ENCODE measurements at regions not wholly inside any gene's neighbourhood (a gene's known extent, or its start where the extent isn't known, plus 50 kb on each side); places are given as distances from the start of the nearest gene placed in this dataset.
A peak's percentile ranks its signal among the peaks of the same experiment; 100 is the strongest.

DNA sequence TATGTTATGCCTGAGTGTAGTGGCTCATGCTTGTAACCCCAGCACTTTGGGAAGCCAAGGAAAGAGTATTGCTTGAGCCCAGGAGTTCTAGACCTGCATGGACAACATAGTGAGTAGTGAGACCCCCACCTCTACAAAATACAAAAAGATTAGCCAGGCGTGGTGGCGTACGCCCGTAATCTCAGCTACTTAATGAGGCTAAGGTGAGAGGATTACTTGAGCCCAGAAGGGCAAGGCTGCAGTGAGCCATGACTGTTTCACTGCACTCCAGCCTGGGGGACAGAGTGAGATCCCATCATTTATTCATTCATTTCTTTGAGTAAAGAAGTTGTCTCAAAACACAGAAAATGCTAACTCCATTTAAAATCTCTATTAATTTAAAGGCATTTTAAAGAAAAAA lies 1061.6 kb downstream of the JRKL start:
- Histone ChIP-seq H3K4me1 (ENCODE audit: insufficient read depth, low read length, poor library complexity, severe bottlenecking) (no peaks in the 10 kb centered on the region), H3K36me3 (ENCODE audit: insufficient read depth, low read length, poor library complexity, severe bottlenecking) (no peaks in the 10 kb centered on the region), H3K4me3 (ENCODE audit: low read depth, low read length, poor library complexity, severe bottlenecking) (no peak overlapping the region), H3K27ac (ENCODE audit: low read depth, low read length, poor library complexity, severe bottlenecking) (no peak overlapping the region), H3K9me3 (ENCODE audit: low read depth, low read length, poor library complexity, severe bottlenecking) (no peaks in the 10 kb centered on the region), H3K27me3 (replicated peaks; ENCODE audit: insufficient read depth, low read depth, low read length, poor library complexity) (no peaks in the 10 kb centered on the region)
- TF ChIP-seq, protein P1, sequence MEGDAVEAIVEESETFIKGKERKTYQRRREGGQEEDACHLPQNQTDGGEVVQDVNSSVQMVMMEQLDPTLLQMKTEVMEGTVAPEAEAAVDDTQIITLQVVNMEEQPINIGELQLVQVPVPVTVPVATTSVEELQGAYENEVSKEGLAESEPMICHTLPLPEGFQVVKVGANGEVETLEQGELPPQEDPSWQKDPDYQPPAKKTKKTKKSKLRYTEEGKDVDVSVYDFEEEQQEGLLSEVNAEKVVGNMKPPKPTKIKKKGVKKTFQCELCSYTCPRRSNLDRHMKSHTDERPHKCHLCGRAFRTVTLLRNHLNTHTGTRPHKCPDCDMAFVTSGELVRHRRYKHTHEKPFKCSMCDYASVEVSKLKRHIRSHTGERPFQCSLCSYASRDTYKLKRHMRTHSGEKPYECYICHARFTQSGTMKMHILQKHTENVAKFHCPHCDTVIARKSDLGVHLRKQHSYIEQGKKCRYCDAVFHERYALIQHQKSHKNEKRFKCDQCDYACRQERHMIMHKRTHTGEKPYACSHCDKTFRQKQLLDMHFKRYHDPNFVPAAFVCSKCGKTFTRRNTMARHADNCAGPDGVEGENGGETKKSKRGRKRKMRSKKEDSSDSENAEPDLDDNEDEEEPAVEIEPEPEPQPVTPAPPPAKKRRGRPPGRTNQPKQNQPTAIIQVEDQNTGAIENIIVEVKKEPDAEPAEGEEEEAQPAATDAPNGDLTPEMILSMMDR (conservative IDR thresholded peaks at IDR 0.05; ENCODE audit: low read depth, low read length), result no peak
- TF ChIP-seq EZH2 (IDR thresholded peaks at IDR 0.05; ENCODE audit: borderline replicate concordance, low read depth, low read length, poor library complexity, severe bottlenecking), result no peak
- no TSS peak for BruUV-seq (replicated peaks)
- intact Hi-C loops (cut with micrococcal nuclease; ENCODE audit: unreplicated experiment), result loop anchor here (5.0 kb wide), 1 partner anchor 1566 kb away; no protein-coding TSS in a partner anchor
- ChIA-PET POLR2A (ENCODE audit: low non-redundant PET) (no interaction called here), CTCF (no interaction called here)
- no peak for DNase-seq (ENCODE audit: low spot score)

DNA sequence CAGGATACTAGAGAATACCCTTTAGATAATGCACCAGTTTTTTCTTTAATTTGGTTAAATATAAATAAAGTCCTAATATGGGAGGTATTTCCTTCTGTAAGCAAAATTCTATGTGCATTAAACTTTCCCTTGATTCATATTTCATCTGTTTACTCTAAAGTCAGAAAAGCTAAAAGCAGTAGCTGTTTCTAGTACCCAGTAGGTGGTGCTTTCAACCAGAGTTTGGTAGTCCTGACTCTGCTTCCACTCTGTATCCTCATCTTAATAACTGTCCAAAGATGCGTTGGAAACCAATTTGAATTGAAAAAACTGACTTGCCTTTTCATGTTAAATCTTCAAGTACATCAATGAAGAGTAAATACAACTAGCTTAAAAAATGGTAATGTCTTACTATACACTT lies 1065.2 kb downstream of the JRKL start:
- BruUV-seq (replicated peaks), result no TSS peak
- Histone ChIP-seq H3K4me3 (ENCODE audit: low read depth, low read length, poor library complexity, severe bottlenecking) (no peak overlapping the region), H3K27ac (ENCODE audit: low read depth, low read length, poor library complexity, severe bottlenecking) (no peak overlapping the region), H3K4me1 (ENCODE audit: insufficient read depth, low read length, poor library complexity, severe bottlenecking) (no peaks in the 10 kb centered on the region), H3K9me3 (ENCODE audit: low read depth, low read length, poor library complexity, severe bottlenecking) (no peaks in the 10 kb centered on the region), H3K36me3 (ENCODE audit: insufficient read depth, low read length, poor library complexity, severe bottlenecking) (no peaks in the 10 kb centered on the region), H3K27me3 (replicated peaks; ENCODE audit: insufficient read depth, low read depth, low read length, poor library complexity) (no peaks in the 10 kb centered on the region)
- ChIA-PET POLR2A (ENCODE audit: low non-redundant PET) (no interaction called here), CTCF (interaction anchor here (0.6 kb wide), 1 partner anchor 1154 kb away, joined by 3 read pairs; no protein-coding TSS in a partner anchor)
- TF ChIP-seq, protein P1 (conservative IDR thresholded peaks at IDR 0.05; ENCODE audit: low read depth, low read length), result peak; percentile 52
- no peak for TF ChIP-seq EZH2 (IDR thresholded peaks at IDR 0.05; ENCODE audit: borderline replicate concordance, low read depth, low read length, poor library complexity, severe bottlenecking)
- intact Hi-C loops (cut with micrococcal nuclease; ENCODE audit: unreplicated experiment), result loop anchor here (5.0 kb wide), 1 partner anchor 1562 kb away; no protein-coding TSS in a partner anchor
- DNase-seq (ENCODE audit: low spot score), result peak; percentile 23

DNA sequence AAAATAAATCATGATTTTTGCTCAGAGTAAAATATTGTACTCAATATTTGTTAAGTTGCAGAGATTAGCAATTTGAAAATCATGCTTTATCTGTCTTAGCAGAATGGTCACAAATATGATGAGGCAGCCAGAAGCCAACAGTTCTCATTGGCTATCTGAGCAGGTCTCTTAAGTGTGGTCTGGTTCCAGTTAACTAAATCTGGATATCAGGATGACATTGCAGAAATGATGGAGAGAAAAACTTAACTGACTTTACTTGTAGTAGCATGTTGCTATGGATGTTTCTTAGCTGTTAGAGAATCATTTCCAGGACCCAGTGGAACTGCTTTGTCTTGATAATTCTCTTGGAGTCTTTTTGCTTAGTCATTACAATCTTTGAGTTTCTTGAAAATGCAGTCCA lies 1070.3 kb downstream of the JRKL start:
- TF ChIP-seq, protein P1 (conservative IDR thresholded peaks at IDR 0.05; ENCODE audit: low read depth, low read length), result no peak
- no peak for TF ChIP-seq EZH2 (IDR thresholded peaks at IDR 0.05; ENCODE audit: borderline replicate concordance, low read depth, low read length, poor library complexity, severe bottlenecking)
- H3K36me3 ChIP-seq (ENCODE audit: insufficient read depth, low read length, poor library complexity, severe bottlenecking), result no peaks in the 10 kb centered on the region
- intact Hi-C loops (cut with micrococcal nuclease; ENCODE audit: unreplicated experiment), result no loop called here
- ChIA-PET POLR2A (ENCODE audit: low non-redundant PET) (no interaction called here), CTCF (no interaction called here)
- H3K27ac ChIP-seq (ENCODE audit: low read depth, low read length, poor library complexity, severe bottlenecking), result no peak overlapping the region
- peaks cover 11% of the 10 kb centered on the region for H3K9me3 ChIP-seq (ENCODE audit: low read depth, low read length, poor library complexity, severe bottlenecking)
- H3K4me3 ChIP-seq (ENCODE audit: low read depth, low read length, poor library complexity, severe bottlenecking), result no peak overlapping the region
- BruUV-seq (replicated peaks), result no TSS peak
- H3K27me3 ChIP-seq (replicated peaks; ENCODE audit: insufficient read depth, low read depth, low read length, poor library complexity), result no peaks in the 10 kb centered on the region
- H3K4me1 ChIP-seq (ENCODE audit: insufficient read depth, low read length, poor library complexity, severe bottlenecking), result no peaks in the 10 kb centered on the region
- DNase-seq (ENCODE audit: low spot score), result no peak

Data from A673 (cell line).